ENCODE measurements at regions not wholly inside any gene's neighbourhood (a gene's known extent, or its start where the extent isn't known, plus 50 kb on each side); places are given as distances from the start of the nearest gene placed in this dataset.

- SMC1A ChIA-PET (ENCODE audit: uncharacterized antibody, unreplicated experiment): no interaction called here
- intact Hi-C loops (cut with micrococcal nuclease; ENCODE audit: unreplicated experiment): no loop called here
- Histone ChIP-seq H3K79me2 (ENCODE audit: control insufficient read depth, insufficient read depth, low read length) (no peaks in the 10 kb centered on the region), H4K20me1 (ENCODE audit: control insufficient read depth, insufficient read depth) (no peaks in the 10 kb centered on the region), H3K36me3 (ENCODE audit: control insufficient read depth in 2 of 2, insufficient read depth in 2 of 2, low read length in 1 of 2) (no peaks in the 10 kb centered on the region), H3K4me3 (no peak overlapping the region), H3K4me2 (ENCODE audit: control insufficient read depth, insufficient read depth) (no peak overlapping the region), H3K4me1 (ENCODE audit: control insufficient read depth, insufficient read depth, low read length) (no peaks in the 10 kb centered on the region), H3K27me3 (replicated peaks in 1 of 2; ENCODE audit: control insufficient read depth in 2 of 2, insufficient read depth in 2 of 2, low read length in 1 of 2) (no peaks in the 10 kb centered on the region), H2AFZ (ENCODE audit: control insufficient read depth, low read depth, low read length) (no peak overlapping the region), H3K27ac (ENCODE audit: control insufficient read depth, insufficient read depth) (no peak overlapping the region), H3K9ac (ENCODE audit: control insufficient read depth, insufficient read depth, low read length) (no peak overlapping the region), H3K9me3 (replicated peaks; ENCODE audit: control insufficient read depth, insufficient read depth, low read length) (no peaks in the 10 kb centered on the region; the same call in 2 of the 3 replicates)
- ATAC-seq: no peak
- POLR2A ChIA-PET: no interaction called here
- CTCF ChIA-PET: no interaction called here
- no TSS peak for BruUV-seq (replicated peaks)
- WGBS (ENCODE audit: insufficient coverage, insufficient replicate concordance, low lambda C conversion rate, missing lambda C conversion rate): 48% methylated on average over 9 of the region's 11 CpGs
- RAD21 ChIA-PET (ENCODE audit: unreplicated experiment): no interaction called here
- in situ Hi-C loops (cut with MboI): no loop called here
- FAIRE-seq: no peak
- DNase-seq (ENCODE audit: low read depth, low spot score): no peak
- no peak for TF ChIP-seq ZNF622 (IDR thresholded peaks at IDR 0.05)
- TF ChIP-seq BHLHE40 (IDR thresholded peaks at IDR 0.05; ENCODE audit: borderline replicate concordance in 1 of 2, low read depth in 2 of 2, low read length in 1 of 2): no peak
- TF ChIP-seq CTCF (IDR thresholded peaks at IDR 0.05 in 2 of 3, conservative IDR thresholded peaks at IDR 0.05 in 1 of 3; ENCODE audit: control insufficient read depth in 2 of 3, extremely low read depth in 1 of 3, insufficient read depth in 1 of 3, low read depth in 3 of 3, low read length in 3 of 3): no peak
- no peak for TF ChIP-seq POLR2AphosphoS5 (IDR thresholded peaks at IDR 0.05; ENCODE audit: low read length)
- TF ChIP-seq SMAD5 (IDR thresholded peaks at IDR 0.05; ENCODE audit: low read depth): no peak
- TF ChIP-seq CEBPZ (IDR thresholded peaks at IDR 0.05; ENCODE audit: low read depth, low read length): no peak
- TF ChIP-seq SP1 (IDR thresholded peaks at IDR 0.05; ENCODE audit: low read depth, low read length): no peak
Measured at GRCh38 chr2:12818416-12819102, 101.8 kb downstream of the TRIB2 start.
